GM19035 (cell line): ENCODE measurements at regions not wholly inside any gene's neighbourhood (a gene's known extent, or its start where the extent isn't known, plus 50 kb on each side); places are given as distances from the start of the nearest gene placed in this dataset.

Experiments
- ATAC-seq: cut with Tn5 transposase; IDR thresholded peaks from one replicate; pipeline ENCODE4 v1.9.1; 2021; ENCODE audit not compliant: unreplicated experiment

DNA sequence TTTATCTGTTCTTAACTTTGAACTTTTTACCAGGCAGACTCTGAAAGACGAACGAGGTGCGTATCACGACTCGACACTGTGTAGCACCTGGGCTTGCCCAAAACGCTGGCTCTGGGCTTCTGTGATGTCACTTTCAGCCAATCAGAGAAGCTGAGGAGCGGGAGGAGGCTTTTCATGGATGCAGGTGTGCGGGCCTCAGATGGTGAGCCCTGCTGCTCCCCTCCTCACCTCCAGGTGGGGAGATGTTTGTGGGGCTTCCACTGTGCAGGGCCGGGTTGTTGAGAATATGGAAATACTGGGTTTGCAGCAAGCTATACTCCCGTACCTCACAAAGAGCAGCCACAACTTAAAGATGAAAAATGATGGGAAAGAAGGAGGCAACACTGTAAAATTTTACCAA, 246.3 kb downstream of the IRX2 start:
- ATAC-seq: no peak

DNA sequence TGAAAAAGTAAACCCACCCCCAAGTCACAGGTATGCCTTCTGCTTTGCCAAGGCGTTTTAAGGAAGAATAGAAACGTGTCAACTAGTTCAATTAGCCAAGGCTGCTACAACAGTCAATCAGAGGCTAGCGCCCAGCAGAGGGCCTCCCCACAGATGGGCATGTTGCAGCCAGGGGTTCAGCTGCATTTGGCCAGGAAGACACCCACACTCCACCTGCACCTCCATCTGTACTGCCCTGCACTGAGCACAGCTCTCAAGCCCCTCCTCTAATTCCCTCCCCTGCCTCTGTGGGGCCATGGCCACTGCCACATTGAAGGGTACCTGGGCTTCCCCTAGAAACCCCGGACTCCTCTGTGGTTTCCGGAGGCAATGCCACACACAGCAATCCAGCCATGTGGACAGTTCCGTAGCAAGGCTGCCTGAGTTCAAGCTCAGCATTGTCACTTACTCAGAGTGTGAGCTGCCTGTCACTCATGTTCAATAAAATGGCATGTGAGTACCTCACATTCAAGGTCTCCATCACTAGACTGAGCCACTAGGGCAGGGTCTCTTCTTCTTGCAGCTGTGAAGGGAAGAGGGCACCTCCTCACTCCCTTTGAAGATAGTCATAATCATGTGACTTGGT, 248.4 kb downstream of the IRX2 start:
- no peak for ATAC-seq

DNA sequence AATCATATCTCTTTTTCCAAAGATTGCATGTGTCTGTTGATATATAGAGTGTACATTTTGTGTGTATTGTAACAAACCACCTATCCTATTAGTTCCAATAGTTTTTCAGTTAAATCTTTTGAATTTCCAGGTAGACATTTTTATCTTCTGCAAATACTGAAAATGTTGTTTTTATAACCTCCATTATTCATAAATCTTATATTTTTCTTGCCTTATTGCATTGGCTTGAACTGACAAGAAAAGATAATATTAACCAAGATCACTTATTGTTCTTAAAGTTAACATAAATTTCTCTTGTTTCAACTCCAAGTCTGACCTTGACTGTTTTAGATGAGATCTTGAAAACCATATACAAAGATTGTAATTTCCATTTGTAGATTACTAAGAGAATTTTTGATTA, 251.6 kb downstream of the IRX2 start:
- no peak for ATAC-seq

DNA sequence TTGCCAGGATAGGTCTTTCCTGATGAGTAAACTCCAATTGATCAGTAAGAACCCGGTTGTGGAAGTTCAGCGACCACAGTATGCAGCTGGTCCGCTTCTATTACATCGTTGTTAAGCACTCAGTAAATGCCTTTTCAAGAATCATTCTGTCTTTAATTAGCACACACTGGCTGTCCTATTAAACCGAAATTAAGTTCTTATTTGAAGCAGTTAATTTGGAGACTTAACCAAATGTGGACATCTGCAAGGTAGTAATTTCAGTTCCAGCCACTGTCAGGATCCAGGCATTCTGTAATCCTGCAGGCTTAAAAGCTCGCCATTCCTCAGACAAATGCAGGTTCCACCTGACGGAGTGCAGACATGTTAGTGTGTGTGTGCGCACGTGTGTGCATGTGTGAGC, 254.6 kb downstream of the IRX2 start:
- no peak for ATAC-seq

DNA sequence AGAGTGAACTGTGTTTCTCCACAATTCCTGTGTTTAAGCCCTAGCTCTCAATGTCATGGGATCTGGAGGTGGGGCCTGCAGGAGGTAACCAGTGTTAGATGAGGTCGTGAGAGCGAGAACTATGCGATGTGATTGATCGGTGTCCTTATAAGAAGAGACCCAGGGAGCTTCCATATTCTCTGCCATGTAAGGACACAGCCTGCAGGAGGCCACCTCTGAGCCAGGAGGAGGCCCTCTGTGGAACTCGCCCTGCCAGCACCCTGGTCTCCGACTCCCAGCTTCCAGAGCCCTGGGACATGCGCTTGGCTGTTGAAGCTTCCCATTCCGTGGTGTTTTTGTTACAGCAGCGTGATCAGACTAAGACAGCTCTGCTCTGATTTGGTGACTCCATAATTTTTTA, 255.4 kb downstream of the IRX2 start:
- no peak for ATAC-seq

DNA sequence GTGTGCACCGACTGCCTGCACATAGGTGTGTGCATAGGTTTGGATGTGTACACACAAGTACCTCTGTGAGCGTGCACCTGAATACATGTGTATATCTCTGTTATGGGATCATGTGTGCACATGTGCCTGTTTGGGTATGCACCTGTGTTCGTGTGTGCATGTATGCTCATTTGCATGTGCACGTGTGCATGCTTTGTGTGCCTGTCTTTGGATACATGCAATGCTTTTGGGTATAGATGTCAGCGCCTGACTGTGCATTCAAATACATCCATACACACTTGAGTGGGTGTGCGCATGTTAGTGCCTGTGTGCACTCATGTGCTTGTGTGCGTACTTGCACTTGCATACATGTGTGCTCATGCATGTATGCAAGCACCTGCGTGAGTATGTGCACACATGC, 258.1 kb downstream of the IRX2 start:
- ATAC-seq: no peak

DNA sequence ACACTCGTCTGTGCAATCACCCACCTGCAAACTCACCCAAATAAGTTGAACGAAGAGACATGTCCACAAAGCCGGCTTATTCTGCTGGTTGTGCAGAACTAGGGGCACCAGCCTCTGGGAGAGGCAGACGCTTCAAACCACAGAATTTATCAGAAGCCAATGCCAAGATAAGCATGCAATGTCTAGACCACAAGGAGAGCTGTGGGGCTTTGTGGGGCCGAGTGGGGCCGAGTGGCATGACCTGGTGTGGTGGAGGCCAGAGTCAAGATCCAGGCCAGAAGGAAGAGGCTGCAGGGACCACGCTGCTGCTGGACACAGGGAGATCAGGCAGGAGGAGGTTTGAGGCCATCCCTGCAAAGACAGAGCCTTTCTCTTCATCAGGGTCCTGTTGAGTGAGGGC, 259.0 kb downstream of the IRX2 start:
- ATAC-seq: no peak

DNA sequence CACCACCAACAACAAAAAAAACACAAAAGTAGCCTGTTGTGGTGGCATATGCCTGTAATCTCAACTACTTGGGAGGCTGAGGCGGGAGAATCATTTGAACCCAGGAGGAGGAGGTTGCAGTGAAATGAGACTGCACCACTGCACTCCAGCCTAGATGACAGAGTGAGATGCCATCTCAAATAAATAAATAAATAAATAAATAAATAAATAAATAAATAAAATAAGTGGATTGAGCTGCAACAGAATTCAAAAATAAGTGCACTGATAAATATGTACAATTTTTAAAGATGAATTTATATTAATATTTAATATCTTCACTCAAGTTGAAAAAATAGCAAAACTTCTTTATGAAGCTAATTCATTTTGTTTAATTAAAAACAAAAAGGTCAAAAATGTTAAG, 259.6 kb downstream of the IRX2 start:
- no peak for ATAC-seq

DNA sequence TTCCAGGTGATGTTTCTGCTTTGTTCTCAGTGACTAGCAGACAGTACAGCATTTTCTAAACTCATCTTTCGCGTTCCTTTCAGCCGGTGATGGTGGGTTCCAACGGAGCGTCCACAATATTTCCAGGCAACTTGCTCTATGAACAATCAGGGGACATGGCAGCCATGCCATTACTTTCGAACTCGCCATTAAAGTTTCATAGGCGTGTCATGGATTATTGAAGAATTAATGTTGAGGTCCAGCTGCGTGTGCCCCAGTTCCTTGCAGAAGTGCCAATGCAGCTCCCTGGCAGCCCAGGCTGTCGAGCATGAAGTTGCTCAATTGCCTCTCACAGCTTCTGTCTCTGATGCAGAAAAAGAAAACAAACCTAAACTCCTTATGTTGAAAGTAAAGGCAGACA, 262.2 kb downstream of the IRX2 start:
- ATAC-seq: no peak

DNA sequence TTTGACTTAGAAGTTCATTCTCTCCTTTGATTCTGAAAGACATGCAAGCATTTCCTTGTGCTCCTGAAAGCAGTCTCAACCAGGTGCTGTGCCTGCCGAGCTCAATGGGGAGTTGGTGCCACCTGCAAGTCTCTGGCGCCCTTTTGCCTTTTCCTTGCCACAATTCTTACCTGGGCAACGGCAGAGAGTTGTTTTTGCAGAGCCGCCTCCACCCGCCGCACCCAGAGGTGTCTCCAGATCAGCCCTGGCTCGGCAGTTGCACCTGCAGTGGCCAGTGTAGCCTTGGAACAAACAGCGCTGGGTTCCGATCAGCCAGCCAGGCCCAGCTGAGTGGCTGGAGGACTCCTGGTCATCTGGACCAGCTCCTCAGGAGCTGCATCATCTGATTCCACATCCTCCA, 262.9 kb downstream of the IRX2 start:
- ATAC-seq: no peak

DNA sequence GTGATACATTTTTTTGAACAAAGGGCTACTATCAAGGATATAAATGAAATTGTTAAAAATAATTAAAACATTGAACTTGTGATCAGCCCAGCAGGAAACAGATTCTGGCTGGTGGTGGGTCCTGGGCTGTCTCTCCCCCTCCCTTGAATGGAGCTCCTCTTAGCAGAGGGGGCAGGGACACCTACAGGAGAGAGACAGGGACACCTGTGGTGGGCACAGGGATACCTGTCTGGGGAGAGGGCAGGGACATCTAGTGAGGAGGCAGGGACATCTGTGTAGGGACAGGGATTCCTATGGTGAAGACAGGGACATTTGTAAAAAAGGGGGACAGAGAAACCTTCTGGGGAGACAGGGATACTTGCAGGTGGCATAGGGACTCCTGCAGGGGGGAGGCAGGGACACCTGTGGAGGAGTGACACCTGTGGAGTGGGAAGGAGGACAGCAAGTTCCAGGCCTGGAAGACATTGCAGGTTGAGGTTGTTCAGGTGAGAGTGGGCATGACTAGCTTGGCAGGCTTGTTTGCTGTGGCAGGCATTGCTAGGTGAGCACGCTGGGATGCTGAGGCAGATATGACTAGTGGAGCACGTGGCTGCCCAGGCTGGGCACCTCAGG, 264.2 kb downstream of the IRX2 start:
- ATAC-seq: no peak

DNA sequence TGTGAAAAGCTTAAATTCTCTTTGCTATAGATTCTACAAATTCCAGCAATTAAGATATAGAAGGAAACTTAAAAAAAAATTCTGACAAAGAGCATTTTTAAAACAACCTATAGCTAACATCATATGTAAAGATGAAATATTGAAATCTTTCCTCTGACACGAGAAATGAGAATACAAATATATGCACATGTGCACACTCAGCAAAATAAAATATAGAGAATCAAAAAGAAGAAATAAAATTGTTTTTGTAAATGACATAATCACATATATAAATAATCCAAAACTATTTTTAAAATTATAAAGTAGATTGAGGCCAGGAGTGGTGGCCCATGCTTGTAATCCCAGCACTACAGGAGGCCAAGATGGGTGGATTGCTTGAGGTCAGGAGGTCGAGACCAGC, 265.1 kb downstream of the IRX2 start:
- ATAC-seq: no peak

DNA sequence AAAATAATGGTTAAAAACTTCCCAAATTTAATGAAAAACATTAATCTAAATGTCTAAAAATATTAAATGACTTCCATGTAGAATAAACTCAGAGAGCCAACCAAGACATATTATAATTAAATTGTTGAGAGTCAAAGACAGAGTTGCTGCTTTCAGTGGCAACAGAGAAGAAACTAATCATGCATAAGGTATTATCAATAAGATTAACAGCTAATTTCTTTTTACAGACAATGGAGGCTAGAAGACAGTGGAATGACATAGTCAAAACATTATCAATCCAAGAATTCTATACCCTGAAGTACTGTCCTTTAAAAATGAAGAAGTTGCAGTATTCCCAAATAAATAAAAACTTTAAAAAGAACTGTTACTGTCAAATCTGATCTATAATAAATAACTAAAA, 268.7 kb downstream of the IRX2 start:
- no peak for ATAC-seq

DNA sequence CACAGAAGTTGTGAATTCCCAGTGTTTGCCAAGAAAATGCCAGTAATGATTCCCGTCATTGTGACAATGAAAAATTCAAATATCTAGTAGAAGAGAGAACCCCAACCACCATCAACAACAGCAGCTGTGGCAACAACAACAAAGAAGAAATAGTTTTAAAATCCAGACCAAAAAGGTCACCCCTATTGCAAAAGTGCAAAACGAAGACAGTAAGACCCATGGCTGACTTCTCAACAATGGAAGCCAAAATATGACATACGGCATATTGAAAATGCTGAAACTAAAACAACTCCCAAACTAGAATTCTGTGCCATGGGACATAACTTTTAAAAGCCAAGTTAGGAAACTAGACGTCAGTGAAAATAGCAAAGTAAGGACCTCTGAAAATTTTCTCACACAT, 270.6 kb downstream of the IRX2 start:
- ATAC-seq: no peak

DNA sequence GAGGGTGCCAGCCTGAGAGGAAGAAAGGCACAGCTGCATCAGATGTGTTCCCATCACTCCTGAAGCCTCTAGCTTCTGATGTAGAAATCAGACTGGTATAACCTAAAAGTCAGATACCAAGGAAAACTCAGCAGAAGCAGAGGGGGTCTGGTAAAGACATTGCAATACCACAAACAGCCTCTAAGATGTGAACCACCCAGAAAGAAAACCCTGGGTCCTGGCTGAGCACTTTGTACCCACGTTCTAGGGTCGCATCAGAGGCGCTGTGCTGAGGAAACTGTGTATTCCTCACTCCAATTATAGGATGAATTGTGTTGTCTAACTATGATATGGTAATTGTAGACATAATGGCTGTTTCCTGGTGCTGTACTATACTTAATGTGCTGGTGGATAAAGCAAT, 275.6 kb downstream of the IRX2 start:
- no peak for ATAC-seq

DNA sequence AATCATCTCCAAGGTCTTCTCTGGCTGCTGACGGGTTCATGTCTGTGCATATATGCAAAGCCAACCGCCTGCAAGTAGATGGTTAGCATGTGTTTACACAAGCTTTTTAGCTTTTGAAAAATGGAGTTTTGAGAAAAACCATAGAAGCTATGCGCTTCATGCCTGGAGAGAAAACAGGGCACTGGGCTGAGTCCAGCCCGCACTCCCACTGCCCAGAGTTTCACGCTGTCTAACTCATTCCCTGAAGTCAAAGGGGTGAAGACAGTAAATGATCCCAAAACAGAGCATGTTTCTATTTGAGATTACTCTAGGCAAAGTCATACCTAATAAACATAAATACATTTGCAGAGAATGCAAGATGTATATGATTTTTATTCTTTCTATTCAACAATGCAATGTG, 278.8 kb downstream of the IRX2 start:
- no peak for ATAC-seq

DNA sequence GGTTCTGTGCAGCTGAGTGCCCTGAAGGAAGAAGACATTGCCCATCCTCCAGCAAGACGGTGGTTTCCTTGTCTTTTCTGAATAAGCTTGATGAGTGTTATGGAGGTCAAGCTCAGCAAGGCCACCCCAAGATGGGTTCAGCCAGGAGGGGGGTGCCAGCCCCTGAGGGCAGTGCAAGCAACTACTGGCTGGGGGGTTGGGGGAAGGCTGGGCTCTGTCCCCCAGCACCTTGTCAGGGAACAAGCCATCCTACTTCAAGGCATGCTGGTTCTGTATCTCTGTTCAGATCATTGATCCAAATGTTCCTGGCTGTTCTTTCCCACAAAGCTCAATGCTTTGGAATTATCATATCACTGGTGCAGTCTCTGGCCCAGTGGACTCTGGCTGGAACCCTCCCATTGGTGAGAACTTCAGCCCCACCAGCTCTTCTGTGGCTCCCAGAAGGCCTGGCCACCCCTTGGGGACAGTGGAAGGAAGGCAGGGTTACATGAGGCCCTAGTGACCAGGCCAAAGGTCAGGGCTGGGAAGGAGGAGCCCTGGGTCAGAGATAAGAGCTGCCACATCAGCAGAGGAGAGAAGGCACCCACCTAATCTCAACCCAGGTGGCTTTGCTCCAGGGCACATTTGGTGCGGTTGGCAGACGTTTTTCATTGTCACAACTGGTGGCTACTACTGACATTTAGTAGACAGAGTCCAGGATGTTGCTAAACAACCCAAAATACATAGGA, 280.2 kb downstream of the IRX2 start:
- no peak for ATAC-seq

DNA sequence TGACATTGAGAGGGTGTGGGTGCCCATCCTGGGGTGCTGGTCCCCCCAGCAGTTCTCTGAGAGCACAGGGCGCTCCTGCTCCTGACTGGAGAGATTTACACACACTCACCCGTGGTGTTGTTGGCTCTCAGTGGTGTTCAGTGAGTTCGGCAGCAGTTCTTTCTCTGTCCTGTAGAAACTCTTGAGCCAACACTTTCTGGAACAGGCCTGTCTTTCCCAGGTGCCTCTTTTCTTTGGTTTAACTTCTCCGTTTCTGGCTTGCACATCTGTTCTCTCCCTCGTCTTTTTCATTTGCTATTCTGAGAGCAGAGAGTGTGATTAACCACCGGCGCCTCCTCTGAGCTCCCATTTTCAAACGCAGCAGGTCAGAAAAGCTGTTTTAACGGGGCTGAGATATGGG, 284.5 kb downstream of the IRX2 start:
- no peak for ATAC-seq

DNA sequence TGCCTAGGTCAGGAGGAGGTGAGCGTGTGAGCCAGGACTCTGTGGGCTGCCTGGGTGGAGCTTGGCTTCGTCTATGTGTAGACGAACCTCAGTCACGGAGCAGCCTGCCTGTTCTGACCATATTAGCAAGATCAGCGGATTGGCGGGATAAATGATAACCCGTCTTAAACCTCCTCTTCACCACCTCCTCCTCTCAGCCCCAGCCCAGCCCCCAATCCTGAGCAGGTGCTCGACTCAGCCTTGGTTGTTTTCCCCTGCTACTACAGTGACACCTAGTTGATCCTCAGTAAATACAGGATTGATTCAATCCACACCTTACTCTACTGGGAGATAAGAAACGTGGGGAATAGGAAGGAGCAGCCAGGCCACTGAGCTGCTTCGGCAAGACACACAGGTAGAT, 286.1 kb downstream of the IRX2 start:
- ATAC-seq: no peak

DNA sequence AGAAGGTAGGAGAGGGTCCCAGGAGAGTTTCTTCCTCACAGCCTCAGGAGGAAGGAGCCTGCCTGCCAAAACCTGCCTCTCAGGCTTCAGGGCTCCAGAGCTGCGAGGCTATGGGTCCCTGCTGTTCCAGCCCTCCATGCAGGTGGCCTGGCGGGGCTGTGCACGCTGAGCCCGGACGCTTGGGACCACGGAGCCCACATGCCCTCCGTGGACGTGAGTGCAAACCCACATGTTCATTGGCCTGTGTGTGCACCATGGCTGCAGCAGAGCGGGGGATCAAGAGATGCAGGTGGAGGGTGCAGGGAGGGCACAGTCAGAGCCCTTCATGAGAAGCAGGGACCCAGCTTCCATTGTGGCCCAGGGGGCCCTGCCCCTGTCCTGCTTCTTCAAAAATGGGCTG, 287.3 kb downstream of the IRX2 start:
- ATAC-seq: no peak

DNA sequence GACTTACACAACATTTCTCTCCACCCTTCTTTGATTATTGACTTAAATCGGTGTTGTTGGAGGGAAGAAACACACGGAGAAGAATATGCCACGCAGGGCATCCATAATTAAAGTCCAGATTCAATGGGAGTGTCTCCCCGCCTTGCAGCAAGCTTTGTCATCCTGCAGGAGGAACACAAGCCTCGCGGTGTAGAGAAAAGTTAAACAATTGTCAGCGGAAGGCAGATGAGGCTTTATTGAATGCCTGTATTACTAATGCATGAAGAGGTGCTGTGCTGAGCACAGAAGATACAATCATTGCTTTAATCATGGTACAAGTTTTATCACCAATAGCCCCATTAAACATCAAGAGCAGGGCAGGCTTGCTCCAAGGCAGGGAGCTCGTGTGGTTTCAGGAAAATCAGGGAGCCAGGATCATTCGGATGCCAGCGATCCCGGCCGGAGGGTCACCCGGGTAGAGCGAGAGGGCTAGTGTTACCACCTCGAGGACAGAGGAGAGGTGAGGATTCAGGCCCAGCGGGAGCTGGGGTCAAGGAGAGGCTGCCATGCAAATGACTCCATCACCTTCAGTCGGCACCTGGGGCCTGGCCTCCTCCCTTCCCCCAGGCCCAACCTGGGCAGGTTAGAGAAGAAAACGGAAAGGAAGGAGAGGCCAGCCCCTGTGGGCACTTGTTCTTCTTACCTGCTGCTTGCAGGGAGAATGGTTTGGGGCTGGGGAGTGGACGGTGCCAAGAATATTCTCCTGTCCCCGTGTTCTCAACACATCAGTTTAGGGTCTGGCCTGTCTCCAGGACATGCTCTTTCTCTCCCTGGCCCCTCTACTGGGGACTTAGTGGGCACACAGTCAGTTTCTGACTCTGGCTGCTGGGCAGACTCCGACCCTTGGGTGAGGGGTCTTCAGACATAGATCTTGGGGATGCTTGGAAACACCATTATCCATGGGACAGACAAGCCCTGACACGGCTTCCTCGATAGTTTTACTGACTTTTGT, 289.5 kb downstream of the IRX2 start:
- no peak for ATAC-seq

DNA sequence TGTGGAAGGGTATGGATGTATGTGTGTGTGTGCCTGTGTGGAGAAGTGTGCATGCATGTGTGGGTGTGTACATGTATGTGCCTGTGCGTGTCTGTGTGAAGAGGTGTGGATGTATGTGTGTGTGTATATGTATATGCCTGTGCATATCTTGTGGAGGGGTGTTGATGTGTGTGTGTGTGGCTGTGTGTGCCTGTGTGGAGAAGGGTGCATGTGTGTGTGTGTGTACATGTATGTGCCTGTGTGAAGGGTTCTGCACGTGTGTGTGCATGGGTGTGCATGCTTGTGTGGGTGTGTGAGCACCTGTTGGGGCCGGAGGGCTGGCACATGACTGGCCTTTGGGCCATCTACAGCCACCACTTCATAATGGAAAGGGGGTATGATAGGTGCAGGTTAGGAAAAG, 291.4 kb downstream of the IRX2 start:
- ATAC-seq: no peak
